ENCODE measurements at regions not wholly inside any gene's neighbourhood (a gene's known extent, or its start where the extent isn't known, plus 50 kb on each side); places are given as distances from the start of the nearest gene placed in this dataset.
"Not testable (repeated sequence)": the region's sequence is repeated elsewhere in the genome, so short reads cannot be mapped to it uniquely, and the experiment has no call there.

DNA sequence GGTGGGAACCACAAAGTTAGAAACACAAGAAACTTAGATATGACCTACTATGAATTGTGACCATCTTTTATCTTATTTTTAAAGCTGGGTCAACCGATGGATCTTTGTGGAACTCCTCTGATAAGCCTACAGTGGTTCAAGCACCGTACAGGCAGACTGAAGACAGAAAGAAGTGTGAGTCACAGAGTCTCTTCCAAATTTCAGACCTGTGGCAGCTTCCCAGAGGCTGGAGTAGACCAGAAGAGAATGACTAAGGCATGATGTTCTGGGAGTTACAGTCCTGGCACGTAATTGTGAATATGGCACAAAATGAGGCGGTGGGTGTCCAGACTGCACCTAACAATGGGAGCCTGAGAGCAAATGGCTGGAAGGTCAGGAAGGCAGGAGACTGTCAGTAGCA is 70.0 kb downstream of the LMO4 start:
- DNase-seq: no peak

DNA sequence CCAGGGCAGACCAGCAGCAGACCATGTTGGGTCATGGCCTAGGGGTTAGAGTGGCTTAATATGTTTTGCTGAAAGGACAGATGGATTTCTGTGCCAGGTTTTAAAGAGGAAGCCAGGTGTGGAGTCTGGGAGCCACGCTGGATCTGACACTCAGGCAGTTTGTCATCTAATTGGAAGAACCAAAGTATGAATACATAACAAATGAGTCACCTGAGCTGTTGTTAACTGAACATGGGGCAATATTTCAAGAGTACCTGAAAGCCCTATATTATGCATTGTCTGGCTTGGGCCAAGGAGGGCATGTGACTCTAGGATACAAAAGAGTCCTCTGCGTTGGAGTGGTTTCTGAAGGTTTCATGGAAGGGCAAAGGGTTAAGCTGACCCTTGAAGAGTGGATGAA is 70.6 kb downstream of the LMO4 start:
- DNase-seq: no peak

DNA sequence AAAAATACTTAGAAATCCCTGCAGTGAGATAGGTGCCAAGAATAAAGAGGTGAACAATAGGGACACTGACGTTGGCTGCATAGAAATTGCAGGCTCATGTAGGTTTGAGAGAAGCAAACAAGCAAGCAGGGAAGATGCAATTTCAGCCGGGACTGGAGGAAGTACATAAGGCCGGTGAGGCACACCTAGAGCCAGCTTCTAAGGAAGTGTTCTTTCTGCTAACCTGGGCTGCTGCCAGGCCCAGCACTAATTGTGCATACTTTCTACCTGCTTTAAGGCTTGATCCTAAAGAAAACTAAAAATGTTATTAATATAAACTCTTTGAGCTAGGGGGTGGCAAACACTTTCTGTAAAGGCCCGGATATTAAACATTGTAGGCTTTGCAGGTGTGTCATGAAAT is 71.0 kb downstream of the LMO4 start:
- no peak for DNase-seq

DNA sequence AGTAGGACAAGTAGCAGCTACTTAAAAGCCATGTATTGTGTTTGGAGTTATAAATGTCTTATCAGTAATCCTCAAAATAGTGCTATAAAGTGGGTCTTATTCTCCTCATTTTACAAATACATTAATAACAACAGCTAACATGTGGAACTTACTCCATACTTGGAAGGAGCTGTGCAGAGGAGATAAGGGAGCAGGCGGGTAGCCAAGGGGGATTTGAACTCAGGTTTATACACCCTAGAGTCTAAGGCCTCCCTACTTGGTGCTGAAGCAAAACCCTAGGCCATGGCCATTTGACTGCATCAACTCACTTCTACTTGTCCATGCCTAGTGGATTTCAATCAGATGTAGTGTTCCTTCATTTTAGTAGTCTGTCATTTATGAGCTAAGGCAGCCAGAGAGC is 72.1 kb downstream of the LMO4 start:
- DNase-seq: no peak

DNA sequence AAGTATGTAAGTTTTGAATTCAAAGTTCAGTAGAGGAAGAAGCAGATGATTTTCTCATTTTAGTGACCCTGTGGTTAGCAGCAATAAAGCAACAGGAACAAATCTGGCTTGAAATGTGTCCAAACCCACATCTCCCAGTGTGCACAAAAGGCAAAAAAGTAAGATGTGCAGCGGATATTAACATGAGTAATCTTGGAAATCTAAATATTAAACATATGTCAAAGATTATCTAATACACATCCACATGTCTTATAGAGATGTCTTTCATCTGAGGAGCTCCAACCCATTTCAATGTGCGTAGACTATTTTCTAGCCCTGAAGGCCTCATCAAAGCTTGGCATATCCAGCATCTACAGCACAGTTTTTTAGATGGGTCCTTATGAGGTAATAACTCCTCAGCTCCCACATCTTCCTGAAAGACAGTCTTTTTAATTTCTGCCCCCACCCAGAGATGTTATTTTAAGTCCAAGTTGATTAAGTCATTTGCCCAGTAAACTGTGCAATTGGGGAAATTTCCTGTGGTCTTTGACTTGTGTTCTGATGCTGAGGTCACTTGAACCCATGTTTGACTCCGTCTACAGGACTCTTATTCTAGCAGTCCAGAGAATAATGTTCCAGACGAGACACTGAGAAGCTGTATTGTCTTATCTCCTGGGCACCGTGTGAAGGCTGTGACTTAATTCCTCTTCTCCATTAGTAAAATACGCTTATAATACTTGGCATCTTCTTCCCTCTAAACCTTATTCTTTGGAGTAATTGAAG is 73.7 kb downstream of the LMO4 start:
- DNase-seq: no peak

DNA sequence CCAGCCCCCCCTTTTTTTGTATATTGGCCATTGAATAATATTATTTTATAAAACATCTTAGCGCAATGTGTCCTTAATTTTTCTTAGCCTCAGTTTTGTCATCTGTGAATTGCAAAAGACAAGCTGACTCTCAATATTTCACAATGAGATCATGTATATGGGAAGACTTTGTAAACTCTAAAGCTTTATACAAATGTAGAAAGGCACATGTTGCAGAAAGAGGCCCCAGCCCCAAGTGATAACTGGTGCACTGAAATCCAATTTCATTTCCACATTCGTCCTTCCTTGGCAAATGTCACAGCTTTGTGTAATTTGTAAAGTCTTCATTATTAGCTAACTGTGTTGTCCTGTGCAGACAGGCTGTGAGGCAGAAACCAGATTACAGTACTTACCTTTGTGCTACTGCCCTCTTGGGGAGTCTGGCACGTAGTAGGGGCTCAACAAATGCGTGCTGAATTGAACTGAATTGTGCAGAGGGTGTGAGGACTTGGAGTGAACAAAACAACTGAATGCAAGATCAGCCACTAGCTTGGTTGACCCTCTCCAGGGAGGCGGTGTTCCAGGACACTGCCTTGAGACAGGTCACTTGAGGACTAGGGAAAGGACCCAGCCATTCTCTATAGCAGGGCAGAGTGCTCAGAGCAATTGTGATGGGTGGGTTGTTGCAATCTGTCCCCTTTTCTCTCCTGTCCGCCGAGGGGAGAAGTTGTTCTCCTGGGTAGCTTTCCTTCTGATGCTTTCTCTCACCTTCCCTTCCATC is 74.6 kb downstream of the LMO4 start:
- no peak for DNase-seq

DNA sequence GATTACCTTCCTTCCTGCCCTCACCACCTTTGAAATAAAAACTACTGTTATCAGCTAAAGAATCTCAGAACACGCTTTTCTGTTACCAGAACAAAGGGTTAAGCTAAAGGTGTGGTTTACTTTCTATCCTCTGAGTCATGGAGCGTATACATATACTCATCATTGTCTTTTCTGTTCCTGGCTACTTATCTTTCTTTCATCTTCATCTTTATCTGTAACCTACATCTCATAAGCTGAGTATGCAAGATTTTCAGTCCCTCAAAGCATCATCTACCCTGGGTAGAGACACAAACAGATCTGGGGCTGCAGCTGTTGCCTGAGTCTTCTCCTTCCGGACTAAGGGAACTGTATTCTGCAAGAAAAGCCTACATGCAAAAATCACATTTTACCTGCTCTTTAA is 75.6 kb downstream of the LMO4 start:
- peak in 1 of 2 donors; percentile 2 for DNase-seq

DNA sequence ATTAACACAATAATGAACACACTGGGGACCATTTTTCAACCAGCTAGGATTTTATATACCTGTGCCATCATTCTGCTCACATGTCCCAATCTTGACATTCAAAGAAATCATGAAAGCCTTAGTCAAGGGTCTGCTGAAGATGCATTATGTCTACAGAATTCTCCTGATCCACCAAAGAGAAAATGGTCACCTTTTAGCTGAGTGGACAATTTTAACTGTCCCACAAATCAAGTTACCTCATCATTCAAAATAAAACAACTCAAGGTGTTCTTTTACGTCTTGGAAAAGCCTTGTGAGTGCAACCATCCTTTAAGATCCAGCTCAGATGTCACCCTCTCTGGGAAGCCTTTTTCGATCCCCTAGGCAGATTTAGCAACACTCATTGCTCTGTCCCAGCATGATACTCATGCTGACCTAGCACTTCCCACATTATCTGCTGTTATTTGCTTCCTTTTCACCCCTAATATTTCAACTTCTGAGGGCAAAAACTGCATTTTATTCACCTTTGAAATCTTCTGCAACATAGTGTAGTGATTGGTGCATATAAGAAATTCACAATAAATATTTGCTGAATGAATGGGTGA is 80.1 kb downstream of the LMO4 start:
- no peak for DNase-seq

DNA sequence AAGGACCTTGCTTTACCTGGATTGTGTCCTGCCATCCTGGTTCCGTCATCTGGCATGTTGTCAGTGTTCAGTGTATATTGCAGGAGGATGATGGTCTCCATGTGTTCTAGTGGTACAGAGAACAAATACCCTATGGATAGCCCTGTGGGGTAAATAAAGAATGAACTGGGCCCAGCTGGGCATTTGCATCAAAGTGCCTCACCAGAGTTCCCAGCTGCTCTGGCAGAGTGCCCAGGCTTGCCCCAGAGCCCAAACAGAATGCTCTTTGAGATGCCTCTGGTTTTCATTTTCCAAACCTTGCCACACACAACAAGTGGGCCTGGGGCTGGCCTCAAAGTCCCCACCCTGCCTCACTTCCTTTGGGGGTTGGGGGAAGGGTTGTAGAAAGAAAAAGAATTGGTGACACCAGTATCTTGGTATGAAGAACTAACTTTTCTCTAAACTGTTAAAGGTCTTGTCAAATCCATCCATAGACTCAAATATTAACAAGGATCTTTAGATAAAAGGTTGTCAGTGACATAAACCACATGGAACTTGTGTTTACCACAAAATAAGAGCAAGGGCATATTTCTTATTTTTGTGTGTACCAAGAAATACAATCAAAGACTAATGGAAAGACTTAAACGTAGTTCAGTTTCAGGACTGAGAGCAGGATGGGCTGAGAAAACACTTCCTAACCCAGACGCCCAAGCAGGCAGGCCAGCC is 82.2 kb downstream of the LMO4 start:
- no peak for DNase-seq

DNA sequence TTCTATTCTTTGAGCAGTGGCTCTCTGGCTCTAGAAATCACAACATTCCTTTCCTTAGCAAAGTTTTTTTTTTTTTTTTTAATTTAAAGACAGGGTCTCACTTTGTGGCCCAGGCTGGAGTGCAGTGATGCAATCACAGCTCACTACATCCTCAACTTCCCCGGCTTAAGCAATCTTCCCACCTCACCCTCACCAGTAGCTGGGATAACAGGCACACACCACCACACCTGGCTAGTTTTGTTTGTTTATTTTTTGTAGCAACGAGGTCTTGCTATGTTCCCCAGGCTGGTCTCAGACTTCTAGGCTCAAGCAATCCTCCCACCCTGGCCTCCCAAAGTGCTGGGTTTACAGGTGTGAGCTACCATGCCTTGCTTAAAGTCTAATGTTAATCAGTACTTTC is 85.2 kb downstream of the LMO4 start:
- DNase-seq: not testable (repeated sequence)

DNA sequence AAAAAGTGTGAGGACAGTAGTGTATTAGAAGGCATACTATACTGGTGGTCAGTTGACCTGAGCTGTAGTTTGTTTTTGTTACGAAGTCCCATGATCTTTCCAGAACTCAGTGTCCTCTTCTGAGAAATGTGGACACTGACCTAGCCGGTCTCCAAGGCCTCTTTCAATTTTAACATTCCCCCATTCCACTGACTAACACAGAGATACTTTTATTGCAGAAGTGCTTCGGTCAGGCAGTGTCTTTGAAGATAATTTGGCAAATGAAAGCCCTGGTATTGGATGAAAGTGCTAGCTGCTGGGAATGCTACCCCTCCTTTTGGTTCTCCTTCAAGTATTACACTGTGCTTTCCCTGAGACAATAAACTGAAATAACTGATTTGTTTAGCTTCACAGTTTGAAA is 89.4 kb downstream of the LMO4 start:
- no peak for DNase-seq

DNA sequence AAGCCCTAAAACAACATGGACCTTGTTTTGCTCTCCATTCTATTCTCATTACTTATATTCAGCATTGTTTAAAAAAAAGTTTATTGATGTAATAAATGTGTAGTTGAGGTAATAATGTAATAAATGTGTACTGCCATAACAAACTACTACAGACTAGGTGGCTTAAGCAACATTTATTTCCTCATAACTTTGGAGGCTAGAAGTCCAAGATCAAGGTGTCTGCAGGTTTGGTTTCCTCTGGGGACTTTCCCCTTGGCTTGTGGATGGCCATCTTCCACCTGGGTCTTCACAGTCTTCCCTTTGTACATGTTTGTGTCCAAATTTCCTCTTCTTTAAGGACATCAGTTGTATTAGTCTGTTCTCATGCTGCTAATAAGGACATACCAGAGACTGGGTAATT is 93.1 kb downstream of the LMO4 start:
- DNase-seq: no peak

DNA sequence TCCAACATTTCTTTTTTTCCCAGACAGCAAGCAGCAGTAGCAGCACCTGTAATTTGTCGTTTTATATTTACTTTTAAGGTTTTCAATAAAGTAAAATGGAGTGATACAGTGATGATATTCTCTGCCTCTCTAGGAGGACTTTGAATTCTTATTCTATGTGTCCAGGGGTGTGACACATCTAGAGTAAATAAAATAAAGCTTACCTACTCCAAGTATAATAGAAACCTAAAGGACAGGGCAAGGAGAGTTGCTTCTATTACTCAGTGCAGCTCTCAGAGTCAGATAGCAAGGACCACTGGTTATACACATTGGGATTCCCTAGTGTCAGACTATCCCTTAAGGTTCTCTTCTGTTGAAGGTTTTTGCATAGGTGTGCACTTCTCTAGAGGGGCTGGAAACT is 95.9 kb downstream of the LMO4 start:
- DNase-seq: no peak

DNA sequence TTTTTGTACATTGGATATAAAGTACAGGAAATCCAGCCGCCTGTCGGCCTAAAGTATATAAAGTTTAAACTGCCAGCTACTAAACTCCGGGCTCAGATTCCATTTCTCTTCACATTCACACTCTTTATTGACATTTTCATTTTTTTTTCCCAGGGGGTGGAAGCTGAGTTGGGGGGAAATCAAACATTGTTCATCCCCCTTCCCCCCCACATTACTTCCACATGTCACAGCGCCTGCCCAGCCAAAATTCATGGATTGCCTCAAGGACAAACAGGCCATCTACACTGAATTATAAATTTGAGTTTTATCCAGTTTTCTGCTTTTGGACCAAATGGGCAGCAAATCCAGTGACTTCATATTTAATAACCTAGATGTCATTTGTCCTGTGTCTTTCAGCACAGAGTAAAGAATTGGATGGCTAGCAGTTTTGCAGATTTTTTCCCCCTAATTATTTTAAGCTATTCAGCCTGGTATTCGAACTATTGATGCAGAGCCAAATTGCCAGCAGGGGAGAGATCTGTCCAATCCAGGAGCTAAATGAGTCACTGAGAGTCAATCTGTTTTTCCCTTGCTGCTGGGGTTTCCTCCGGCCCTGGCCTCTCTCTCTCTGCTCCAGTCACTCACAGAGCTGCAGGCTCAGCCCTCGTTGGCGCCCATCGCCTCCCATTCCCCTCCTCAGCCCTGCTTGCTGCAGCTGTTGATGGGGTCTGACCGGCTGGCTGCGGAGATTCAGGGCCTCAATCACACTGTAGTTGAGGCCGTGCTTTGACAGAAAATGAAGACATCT is 98.0 kb downstream of the LMO4 start:
- no peak for DNase-seq

DNA sequence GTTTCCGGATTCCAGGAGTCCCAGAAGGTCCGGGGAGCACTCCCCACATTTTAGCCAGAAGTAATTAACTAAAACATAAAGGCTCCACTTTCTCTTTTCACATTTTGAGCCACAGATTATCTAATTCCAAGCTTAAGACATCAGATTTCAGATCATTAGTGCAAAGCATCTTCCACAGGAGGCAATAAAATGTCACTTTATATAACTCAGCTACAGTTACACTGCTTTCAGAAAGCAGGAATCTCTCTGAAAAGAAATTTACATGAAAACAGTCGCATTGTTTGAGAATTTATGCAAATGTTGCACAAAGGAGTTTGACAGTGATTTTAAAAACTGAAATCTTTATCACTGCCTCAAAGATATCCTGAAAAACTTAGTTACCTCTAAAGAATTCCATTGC is 99.7 kb downstream of the LMO4 start:
- no peak for DNase-seq

DNA sequence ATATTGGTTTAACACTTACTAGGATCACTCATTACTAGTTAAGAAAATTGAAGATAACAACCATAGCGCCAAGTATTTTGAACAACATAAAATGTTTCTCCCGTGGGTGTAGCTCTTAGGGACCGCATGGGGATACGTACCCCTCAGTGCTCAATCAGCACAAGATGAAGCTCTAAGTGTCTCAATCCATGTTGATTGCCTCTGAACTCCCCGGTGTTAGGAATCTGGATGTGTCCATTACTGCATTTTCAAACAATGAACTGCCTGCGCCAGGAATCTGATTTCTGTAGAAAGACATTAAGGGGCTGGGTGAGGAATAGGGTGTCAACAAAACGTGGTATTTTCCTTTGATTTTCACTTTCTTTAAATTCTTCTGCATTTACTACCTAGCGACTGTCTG is 100.2 kb downstream of the LMO4 start:
- no peak for DNase-seq

DNA sequence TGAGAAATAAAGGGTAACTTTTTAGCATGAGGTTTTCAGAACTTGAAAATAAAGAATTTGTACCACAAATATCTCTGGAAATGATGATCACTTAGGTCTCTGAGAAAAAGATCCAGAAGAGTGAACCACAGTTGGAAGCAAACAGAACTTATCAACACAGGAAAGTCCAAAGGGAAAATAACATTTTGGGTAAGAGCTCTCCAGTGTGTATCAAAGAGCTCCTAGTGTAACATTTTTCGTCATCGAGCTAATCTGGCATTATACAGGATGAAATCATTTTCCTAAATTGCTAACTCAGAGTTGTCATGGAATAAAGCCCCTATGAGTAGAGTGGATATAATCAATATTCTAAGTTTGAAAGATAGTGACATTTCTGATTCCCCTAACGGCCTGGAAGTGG is 104.0 kb downstream of the LMO4 start:
- no peak for DNase-seq

DNA sequence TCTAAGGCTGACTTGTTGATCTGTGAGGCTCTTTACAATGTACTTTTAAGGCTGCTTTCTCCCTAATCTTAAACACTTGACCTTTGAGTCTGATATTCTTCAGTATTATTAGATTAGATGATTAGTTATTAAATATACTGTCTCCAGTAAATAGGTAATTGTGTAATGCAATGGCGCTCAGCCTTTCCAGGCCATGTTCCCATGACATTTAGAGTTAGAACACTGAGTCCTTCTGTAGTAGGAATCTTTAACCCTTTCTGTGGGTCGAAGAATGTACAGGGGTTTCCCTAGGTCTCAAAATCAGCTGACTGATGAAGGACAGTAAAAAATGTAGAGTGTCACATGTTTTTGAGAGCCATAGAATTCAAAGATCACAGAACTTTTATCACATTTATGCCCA is 104.4 kb downstream of the LMO4 start:
- DNase-seq: not testable (repeated sequence)

DNA sequence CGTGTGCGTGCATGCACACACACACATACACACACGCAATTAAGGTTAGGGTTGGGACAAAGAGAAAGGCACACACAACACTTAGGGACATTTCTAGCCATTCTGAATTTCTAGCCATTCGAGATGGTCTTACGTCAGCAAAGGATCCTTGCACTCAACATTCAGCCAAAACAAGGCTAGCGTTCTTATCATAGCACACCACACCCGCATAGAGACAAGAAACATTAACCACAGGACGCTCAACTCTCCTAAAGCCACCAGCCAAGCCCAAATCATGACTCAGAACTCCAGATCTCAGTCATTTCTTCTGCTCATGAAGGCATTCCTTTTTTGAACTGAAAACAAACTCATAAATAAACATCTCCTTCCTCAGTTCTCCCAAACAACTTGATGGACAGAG is 106.8 kb downstream of the LMO4 start:
- DNase-seq: no peak

DNA sequence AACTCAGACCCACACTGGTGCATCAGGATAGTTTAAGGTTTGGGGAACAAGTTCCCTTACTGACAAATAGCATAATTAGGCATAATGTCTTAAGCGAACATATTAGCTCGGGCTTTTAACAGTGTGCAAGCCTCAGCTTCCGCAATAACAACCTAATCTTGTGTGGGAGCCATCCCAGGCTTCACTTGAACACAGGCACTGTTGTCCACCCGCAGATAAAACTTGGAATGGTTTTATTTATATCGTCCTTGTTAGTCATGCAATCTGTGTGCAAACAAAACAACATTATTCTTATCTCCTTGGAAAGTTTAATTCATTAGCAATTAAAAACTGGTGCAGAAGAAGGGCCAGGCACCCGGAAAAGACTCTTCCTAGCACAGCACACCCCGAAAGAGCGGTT is 107.4 kb downstream of the LMO4 start:
- DNase-seq: not testable (repeated sequence)

DNA sequence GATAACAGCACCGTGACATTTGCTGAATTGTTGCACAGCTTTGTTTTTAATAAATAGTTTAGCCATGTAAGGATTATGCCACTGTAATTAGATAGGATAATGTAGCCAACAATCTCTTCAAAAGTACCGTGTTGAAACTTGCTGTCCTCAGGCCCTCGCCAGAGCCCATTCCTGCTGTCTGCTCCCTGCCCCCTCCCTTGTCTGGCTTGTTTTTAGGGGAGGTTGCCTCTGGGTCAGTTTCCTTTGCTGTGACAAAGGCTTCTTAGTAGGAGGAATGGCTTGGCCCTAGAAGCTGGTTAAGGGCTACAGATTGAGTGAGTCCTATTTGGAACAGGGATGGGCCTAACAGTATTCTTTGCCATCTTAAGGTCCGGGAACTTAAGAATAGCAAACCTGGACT is 107.9 kb downstream of the LMO4 start:
- no peak for DNase-seq

DNA sequence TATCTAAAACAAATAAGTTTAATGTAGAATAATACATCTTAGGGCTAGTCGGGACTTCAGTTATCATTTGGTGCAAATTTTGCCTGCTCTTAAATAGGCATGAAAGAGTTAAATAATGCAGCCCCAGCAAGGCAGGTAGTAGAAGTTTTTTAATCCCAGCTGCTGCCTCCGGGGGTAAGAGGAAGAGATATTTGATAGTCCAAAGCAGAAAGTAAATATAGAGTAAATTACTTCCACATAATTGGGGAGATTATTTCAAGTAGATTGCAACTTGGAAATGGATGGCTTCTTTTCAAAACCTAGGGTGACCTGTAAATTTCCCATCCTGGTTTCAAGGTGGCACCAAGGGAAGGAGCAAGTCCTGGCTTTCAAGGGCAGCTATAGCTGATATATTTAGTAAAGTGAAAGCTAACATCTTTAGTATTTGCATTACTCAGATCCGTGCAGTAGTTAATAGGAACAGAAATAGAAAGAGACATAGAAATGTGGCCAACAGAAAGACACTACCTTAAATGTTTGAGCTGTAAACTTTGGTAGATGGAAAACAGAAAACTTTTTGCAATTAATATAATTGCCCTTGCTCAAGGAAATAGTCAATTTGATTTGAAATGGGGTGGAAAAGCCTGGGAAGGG is 109.1 kb downstream of the LMO4 start:
- no peak for DNase-seq

Measured in activated CD4-positive, alpha-beta T cell treated with anti-CD3 and anti-CD28 coated beads for 4 hours (primary cell).